OCI-LY7 (cell line): ENCODE measurements at regions not wholly inside any gene's neighbourhood (a gene's known extent, or its start where the extent isn't known, plus 50 kb on each side); places are given as distances from the start of the nearest gene placed in this dataset.

ENCODE experiments used
- CTCF ChIP-seq: fragments of 200-600 bp; sonication (generic); conservative IDR thresholded peaks from 2 replicates; pipeline ENCODE4 v1.5.1; 2014; ENCODE audit warnings: mild to moderate bottlenecking, antibody characterized with exemption, low read length, moderate library complexity, mixed read lengths
- EZH2phosphoT487 ChIP-seq: fragments of 200-600 bp; sonication (generic); IDR thresholded peaks from 2 replicates; pipeline ENCODE4 v1.6.1; 2018; ENCODE audit warnings: low read depth, borderline replicate concordance, mild to moderate bottlenecking, mixed run types, antibody characterized with exemption, low read length, moderate library complexity, mixed read lengths

- TF ChIP-seq CTCF (no peak), EZH2phosphoT487 (no peak)
Measured at GRCh38 chr3:36318621-36319200, 61.6 kb upstream of the STAC start.
